ENCODE measurements at regions not wholly inside any gene's neighbourhood (a gene's known extent, or its start where the extent isn't known, plus 50 kb on each side); places are given as distances from the start of the nearest gene placed in this dataset.

DNA sequence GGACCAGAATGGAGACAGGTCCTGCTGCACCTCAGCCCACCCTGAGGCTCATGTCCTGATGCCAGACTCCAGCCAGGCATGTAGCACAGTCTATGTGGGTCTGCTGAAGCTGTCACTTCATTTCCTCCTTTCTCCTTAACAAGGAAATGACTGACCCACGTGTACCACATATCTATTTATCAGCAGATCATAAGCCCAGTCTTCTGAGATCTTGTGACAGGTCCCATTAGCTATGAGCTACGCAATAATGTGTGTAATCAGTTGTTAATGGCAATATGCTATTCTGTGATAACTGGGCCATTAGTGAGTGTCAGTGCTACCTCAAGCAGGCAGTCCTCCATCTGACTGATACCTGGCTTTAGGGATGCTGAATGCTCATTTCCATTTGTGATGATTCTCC lies 615.3 kb downstream of the BCL11A start:
- Histone ChIP-seq H3K9me3 (no peaks in the 10 kb centered on the region), H3K4me1 (no peaks in the 10 kb centered on the region), H3K27ac (no peak overlapping the region), H3K36me3 (no peaks in the 10 kb centered on the region), H3K27me3 (no peaks in the 10 kb centered on the region), H3K4me3 (no peak overlapping the region)
- DNase-seq = no peak
- intact Hi-C loops (cut with DNase I; ENCODE audit: low total_unique reads) = no loop called here
- no peak for TF ChIP-seq POLR2A (IDR thresholded peaks at IDR 0.05)

DNA sequence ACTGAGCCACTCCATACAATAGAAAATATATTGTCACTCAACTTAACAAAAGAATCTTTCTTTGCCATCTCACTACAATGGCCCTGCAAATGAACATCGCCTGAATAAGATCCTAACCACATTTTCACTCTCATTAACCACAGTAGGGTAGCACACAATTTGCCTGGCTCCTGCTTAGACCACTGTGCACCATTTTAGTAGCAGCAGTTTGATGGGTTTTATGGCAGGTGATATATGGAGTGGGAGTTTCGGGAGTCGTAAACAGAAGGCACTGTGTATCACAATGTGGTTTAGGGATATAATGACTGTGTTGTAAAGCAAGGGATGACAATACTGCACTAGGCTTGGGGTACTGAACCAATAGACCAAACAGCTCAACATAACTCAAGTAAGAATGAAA lies 617.4 kb downstream of the BCL11A start:
- intact Hi-C loops (cut with DNase I; ENCODE audit: low total_unique reads) = no loop called here
- Histone ChIP-seq H3K9me3 (no peaks in the 10 kb centered on the region), H3K4me1 (no peaks in the 10 kb centered on the region), H3K36me3 (no peaks in the 10 kb centered on the region), H3K4me3 (no peak overlapping the region), H3K27me3 (no peaks in the 10 kb centered on the region), H3K27ac (no peak overlapping the region)
- no peak for TF ChIP-seq POLR2A (IDR thresholded peaks at IDR 0.05)
- TF ChIP-seq, protein P1, sequence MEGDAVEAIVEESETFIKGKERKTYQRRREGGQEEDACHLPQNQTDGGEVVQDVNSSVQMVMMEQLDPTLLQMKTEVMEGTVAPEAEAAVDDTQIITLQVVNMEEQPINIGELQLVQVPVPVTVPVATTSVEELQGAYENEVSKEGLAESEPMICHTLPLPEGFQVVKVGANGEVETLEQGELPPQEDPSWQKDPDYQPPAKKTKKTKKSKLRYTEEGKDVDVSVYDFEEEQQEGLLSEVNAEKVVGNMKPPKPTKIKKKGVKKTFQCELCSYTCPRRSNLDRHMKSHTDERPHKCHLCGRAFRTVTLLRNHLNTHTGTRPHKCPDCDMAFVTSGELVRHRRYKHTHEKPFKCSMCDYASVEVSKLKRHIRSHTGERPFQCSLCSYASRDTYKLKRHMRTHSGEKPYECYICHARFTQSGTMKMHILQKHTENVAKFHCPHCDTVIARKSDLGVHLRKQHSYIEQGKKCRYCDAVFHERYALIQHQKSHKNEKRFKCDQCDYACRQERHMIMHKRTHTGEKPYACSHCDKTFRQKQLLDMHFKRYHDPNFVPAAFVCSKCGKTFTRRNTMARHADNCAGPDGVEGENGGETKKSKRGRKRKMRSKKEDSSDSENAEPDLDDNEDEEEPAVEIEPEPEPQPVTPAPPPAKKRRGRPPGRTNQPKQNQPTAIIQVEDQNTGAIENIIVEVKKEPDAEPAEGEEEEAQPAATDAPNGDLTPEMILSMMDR (IDR thresholded peaks at IDR 0.05) = no peak
- no peak for DNase-seq

DNA sequence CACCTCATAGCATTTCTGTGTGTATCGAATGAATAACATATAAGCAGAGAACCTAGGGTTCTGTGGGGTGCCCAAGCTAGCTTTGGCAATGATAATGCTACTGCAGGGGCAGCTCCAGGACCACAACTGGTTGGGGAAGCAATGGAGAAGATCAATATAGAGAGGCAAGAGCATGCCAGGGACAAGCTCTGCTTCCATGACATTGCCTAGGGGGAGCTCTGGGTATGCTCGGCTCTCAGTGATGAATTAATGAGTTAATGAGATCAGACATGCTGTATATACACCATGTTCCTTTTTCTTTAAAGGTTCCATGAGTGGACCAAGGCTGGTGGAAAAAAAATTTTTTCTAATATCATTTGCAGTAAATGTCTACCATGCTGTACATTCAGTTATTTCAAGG lies 618.4 kb downstream of the BCL11A start:
- intact Hi-C loops (cut with DNase I; ENCODE audit: low total_unique reads) = no loop called here
- DNase-seq = no peak
- Histone ChIP-seq H3K27me3 (no peaks in the 10 kb centered on the region), H3K9me3 (no peaks in the 10 kb centered on the region), H3K4me3 (no peak overlapping the region), H3K36me3 (no peaks in the 10 kb centered on the region), H3K4me1 (no peaks in the 10 kb centered on the region), H3K27ac (no peak overlapping the region)
- TF ChIP-seq POLR2A (IDR thresholded peaks at IDR 0.05) = no peak
- TF ChIP-seq, protein P1 (IDR thresholded peaks at IDR 0.05) = no peak

DNA sequence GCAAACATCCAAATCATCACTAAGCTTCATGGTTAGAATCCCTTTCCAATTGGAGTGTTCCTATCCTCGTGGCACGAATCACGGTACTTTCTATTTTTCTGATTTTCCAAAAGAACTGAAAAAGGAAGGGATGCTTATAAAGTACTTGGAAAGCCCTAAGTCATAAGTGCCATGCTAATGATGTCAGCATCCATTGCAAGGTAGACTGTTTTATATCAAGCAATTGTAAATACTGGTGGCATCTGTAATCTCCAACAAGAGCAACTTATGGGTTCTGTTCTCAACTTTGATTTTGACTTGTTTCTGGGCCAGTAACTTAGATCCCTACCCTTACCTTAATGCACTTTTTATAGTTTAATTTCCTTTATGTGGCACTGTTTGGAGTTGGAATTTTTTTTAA lies 619.5 kb downstream of the BCL11A start:
- no peak overlapping the region for H3K4me3 ChIP-seq
- no peaks in the 10 kb centered on the region for H3K4me1 ChIP-seq
- H3K27me3 ChIP-seq = no peaks in the 10 kb centered on the region
- H3K9me3 ChIP-seq = no peaks in the 10 kb centered on the region
- intact Hi-C loops (cut with DNase I; ENCODE audit: low total_unique reads) = no loop called here
- DNase-seq = no peak
- H3K27ac ChIP-seq = no peak overlapping the region
- TF ChIP-seq, protein P1 (IDR thresholded peaks at IDR 0.05) = no peak
- no peak for TF ChIP-seq POLR2A (IDR thresholded peaks at IDR 0.05)
- no peaks in the 10 kb centered on the region for H3K36me3 ChIP-seq

DNA sequence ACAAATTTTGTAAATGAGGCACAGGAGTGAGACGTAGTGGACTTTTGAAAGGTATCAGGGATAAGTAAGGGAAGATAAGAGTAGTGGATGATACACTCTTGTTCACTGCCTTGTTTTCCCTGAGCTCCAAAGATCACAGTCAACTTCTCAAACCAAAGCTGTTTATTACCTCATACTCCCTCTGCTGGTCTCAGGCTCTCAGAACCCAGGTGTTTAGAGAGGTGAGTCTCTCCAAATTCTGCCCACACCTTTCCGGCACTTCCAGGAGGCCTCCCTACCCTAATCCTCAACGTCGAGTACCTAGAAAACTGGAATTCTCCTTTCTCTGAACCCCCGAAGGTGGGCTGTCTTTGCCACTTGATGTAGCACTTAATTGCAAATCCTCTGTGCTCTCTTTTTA lies 621.1 kb downstream of the BCL11A start:
- no peaks in the 10 kb centered on the region for H3K4me1 ChIP-seq
- no peak overlapping the region for H3K27ac ChIP-seq
- DNase-seq = no peak
- H3K27me3 ChIP-seq = no peaks in the 10 kb centered on the region
- H3K4me3 ChIP-seq = no peak overlapping the region
- H3K36me3 ChIP-seq = no peaks in the 10 kb centered on the region
- no peaks in the 10 kb centered on the region for H3K9me3 ChIP-seq
- intact Hi-C loops (cut with DNase I; ENCODE audit: low total_unique reads) = no loop called here
- TF ChIP-seq, protein P1 (IDR thresholded peaks at IDR 0.05) = no peak
- TF ChIP-seq POLR2A (IDR thresholded peaks at IDR 0.05) = no peak

DNA sequence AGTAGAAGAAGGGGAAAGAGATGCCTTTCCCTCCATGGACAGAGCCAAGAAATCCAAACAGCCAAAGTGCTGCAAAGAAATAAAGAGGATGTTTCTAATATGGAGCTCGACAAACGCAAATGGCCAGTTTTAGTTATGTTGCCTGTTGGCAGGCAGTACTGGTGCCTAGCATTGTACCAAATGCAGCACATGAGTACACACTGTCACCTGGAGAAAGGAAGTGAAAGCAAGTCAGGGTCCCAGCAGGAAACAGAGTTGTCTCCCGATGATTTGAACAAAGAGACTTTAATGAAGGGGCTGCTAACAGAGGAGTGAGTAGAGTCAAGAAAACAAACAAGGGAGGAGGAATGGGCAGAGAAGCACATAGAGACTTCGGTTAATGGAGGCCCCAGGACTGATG lies 623.0 kb downstream of the BCL11A start:
- Histone ChIP-seq H3K36me3 (no peaks in the 10 kb centered on the region), H3K9me3 (no peaks in the 10 kb centered on the region)
- DNase-seq = no peak

More for the DNA sequence above, 623.0 kb downstream of the BCL11A start:
- Histone ChIP-seq H3K27ac (no peak overlapping the region), H3K27me3 (no peaks in the 10 kb centered on the region), H3K4me3 (no peak overlapping the region), H3K4me1 (no peaks in the 10 kb centered on the region)
- intact Hi-C loops (cut with DNase I; ENCODE audit: low total_unique reads) = no loop called here
- no peak for TF ChIP-seq POLR2A (IDR thresholded peaks at IDR 0.05)
- TF ChIP-seq, protein P1 (IDR thresholded peaks at IDR 0.05) = no peak
